HPDE6-E6E7 (cell line): ENCODE measurements at regions not wholly inside any gene's neighbourhood (a gene's known extent, or its start where the extent isn't known, plus 50 kb on each side); places are given as distances from the start of the nearest gene placed in this dataset.

ENCODE experiments used
- DNase-seq: peaks from one replicate; pipeline ENCODE4 v3.0.0; 2011; ENCODE audit warnings: missing footprints; ENCODE audit errors: extremely low spot score

DNA sequence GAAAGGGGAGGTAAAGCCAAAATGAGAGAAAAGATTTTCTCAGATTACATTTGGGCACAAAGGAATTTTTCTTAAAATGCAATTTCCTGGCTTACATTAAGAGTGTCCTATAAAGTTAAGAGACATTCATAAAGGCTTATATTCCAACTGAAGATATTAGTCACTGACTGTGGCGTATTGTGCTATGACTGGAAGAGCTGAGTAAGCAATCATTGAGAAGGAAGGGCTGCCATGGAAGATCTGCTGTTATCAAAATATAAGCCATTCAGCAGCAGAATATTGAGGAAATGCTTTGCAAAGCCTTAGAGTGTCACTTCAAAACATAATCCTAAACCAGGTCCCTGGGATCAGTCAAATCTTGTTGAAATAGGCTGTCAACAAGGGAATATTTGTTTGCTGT is 593.9 kb downstream of the TUSC7 start:
- DNase-seq: no peak

GRCh38 chr3:117304681-117305080 is 595.1 kb downstream of the TUSC7 start:
- DNase-seq: no peak

DNA sequence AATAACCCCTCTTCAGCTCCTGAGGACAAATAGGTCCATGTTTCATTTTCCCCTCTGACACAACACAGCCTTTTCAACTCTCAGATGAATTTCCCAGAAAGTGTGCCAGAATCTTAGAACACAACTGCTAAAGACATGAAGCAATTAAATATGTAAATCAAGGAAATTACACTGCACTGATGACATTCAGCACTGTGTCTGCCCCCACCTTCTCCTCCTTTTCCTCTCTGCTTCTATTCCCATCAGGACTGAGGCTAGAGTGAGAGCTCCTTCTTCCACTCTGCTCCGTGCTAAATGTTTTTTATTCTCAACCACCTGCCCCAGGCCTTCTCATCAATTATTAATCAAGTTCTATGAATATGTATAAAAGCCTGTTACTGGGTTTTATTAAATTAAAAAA is 596.1 kb downstream of the TUSC7 start:
- no peak for DNase-seq

DNA sequence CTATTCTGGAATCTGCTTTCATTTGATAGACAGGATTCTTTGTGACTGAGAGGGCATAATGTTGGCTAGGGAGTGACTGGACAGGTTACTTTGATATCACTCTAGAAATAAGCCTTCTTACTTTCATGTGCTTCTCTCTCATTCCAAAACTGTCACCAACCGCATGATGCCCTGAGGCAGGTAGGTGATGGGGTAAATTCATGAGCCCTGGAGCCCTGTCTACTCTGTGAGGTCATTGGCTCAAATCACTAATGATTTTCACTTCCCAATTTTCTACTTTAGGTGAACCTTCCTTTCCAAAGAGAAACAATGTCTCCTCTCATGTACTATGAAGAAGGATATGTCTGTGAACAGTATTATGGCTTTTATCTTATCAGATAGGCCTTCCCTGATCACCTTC is 596.7 kb downstream of the TUSC7 start:
- DNase-seq: no peak

- DNase-seq: no peak
Observed at GRCh38 chr3:117308353-117308752, 598.8 kb downstream of the TUSC7 start.

DNA sequence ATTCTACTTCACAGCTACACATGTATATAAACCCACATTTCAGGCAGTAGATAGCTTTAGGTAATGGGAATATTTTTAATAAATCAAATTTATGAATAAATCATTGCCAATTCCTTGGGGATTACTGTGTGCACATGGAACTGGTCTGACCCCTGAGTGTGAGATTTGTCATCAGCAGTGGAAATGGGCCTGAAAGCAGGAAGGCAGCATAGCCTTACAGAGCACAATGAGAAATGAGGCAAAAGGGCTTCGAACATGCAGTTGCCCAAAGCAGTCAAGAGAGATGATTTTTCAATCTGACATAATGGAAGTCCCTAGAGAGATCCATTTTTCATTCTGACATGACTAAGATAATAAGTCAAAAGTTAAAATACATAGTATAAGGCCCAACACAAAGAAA is 599.2 kb downstream of the TUSC7 start:
- DNase-seq: no peak

GRCh38 chr3:117310536-117310935 is 601.0 kb downstream of the TUSC7 start:
- DNase-seq: no peak

GRCh38 chr3:117314441-117315150 is 605.0 kb downstream of the TUSC7 start:
- DNase-seq: no peak

DNA sequence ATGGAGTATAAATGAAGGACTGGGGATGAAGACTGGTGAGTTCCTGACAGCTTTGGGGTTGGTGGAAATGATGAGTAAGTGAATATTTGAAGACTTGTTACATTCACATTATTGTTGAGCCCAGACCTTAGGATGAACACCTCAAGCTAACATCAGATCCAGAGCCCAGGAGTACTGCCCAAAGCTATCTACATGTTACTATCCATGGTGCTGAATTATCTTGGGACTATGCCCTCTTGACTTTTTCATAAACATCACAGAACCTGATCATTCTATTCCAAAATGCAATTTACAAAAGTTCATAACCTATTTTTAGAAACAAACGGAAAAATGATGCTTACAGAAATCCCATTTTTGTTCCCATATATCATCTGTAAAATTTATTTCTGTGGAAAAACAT is 613.3 kb downstream of the TUSC7 start:
- peak; percentile 10 for DNase-seq

- DNase-seq: no peak
Observed at GRCh38 chr3:117346901-117347300, 637.3 kb downstream of the TUSC7 start.

DNA sequence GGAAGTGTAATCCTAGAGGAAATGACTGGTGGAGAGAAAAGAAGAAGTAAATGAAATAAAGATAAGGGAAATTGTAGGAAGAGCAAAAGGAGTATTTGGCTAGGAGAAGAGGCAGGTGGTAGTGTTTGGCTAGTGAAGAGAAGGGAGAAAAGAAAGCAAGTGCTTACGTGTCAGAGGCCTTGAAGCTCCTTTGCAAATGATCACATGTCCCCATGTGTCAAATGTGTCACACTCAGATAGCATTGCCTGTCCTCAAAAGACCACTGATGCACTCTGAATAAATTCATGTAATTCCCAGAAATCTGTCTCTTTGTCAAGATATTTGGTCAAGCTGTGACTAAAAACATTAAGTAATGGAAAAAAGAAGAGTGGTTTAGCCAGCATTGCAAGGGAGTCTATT is 639.3 kb downstream of the TUSC7 start:
- no peak for DNase-seq

DNA sequence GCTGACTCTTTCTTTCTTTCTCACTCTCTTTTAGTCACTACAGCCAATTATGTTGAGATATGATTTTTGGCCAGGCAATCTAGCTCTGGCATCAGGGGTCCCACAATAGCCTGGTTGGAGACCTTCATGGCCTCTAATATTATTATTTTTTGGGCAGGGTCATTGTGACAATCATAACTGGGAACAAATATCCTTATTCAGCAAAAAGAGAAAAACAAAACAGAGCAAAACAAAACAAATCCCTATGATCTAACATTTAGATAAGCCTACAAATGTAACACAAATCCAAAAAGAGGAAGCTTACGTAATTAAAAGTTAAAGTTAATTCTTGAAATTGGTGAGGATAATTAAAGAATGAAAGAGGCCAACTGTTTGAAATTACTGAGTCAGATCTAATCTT is 640.0 kb downstream of the TUSC7 start:
- DNase-seq: no peak

- no peak for DNase-seq
Observed at GRCh38 chr3:117350371-117350770, 640.8 kb downstream of the TUSC7 start.

DNA sequence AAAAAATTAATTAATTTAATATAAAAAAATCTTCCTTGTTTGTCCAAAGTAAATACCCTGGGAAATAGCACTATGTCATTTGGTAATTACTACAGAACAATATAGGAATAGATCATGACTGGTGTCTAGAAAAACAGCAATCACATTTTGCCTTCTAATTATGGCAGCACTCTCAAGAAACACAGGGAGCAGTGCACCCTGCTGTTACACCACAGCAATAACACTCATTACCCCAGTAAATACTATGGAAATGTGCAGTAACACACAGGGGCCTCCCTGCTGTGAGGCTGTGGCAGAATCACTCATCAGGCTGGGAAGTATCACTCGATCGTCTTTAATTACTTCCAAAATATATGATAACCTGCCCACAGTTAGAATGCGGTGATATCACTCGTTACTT is 646.0 kb downstream of the TUSC7 start:
- peak; percentile 3 for DNase-seq

GRCh38 chr3:117356091-117356705 is 646.6 kb downstream of the TUSC7 start:
- DNase-seq: no peak

DNA sequence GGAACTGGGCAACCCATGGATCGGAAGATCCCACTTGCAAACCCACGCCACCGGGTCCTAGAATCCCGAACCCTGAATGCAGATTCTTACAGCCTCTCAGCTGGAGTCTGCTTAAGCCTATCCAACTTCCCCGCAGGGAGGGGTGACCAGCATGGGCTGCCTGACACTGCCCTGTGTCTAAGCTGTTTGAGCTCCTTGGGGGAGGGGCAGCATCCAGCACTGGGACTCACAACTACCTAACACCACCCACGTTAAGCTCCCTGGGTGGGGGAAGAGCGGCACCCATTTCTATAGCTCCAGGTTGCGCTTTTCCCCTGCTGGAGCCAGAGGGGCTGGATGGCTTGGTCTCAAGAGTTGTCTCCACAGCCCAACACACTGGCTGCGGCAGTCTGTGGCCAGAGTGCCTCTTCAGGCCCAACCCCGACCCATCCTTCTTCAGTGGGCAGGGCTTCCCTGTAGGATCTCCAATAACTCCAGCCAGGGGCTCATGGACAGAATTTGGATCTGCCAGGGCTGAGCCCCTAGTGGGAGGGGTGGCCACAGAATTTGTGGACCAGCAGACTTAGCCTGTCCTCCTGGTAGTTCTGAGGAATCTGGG is 649.2 kb downstream of the TUSC7 start:
- no peak for DNase-seq

GRCh38 chr3:117366574-117366973 is 657.0 kb downstream of the TUSC7 start:
- DNase-seq: no peak

- no peak for DNase-seq
Observed at GRCh38 chr3:117367861-117368260, 658.3 kb downstream of the TUSC7 start.

- no peak for DNase-seq
Observed at GRCh38 chr3:117380631-117381030, 671.1 kb downstream of the TUSC7 start.

GRCh38 chr3:117393119-117393518 is 683.5 kb downstream of the TUSC7 start:
- no peak for DNase-seq

- no peak for DNase-seq
Observed at GRCh38 chr3:117398141-117398899, 688.7 kb downstream of the TUSC7 start.

DNA sequence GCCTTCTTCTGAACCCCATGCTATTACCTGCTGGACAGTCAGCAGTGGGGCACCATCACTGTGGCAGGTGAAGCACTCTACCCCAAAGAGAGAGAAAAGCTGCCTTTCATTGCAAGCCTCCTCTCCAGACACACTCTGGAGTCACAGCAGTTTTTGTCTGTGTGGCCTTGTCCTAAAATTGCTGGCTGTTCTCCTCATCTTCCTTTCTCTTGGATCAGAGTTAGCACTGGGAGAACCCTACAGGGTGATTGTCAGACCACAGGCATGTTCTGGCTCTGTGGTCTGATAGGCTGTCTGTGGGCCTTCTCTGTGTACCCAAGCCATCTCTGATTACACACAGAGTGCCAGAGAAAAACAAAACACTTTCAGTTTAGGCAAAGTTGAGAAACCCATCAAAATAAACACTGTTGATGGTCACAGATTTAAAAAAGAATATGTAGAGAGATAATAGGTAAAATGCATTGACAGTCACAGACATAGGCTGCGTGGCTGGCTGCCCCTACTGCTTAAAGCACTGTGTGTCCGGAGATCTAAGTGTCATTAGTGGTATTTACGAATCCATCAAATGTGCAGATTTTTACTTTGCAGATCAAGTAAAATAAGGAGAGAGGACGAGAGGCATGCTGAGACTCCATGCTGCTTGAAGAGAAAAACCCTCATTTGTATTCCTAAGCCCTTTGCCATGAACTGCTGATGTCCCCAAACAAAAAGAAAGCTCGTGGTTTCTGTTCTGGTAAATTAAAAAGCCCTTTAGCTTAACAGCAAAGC is 689.9 kb downstream of the TUSC7 start:
- DNase-seq: no peak
